ENCODE measurements at regions not wholly inside any gene's neighbourhood (a gene's known extent, or its start where the extent isn't known, plus 50 kb on each side); places are given as distances from the start of the nearest gene placed in this dataset.

DNA sequence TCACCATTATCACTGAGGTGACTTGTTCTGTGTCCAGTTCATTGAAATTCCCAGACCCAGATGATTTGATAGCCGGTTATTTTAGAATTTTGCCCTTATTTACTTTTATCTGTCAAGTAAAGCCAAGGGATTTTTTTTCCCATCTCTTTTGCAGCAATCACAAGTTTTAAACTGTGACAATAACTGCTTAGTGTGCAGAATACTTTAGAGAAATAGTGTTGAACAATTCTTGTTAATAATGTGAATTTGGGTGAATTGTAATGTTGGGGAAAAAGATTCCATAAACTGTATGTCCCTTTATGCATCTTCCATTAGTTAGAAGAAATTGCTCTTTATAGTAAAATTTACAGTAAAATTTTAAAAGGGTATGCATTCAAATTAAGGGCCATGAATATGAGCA, 79.5 kb downstream of the SLITRK6 start:
- no peaks in the 10 kb centered on the region for H3K36me3 ChIP-seq
- TF ChIP-seq, protein P1, sequence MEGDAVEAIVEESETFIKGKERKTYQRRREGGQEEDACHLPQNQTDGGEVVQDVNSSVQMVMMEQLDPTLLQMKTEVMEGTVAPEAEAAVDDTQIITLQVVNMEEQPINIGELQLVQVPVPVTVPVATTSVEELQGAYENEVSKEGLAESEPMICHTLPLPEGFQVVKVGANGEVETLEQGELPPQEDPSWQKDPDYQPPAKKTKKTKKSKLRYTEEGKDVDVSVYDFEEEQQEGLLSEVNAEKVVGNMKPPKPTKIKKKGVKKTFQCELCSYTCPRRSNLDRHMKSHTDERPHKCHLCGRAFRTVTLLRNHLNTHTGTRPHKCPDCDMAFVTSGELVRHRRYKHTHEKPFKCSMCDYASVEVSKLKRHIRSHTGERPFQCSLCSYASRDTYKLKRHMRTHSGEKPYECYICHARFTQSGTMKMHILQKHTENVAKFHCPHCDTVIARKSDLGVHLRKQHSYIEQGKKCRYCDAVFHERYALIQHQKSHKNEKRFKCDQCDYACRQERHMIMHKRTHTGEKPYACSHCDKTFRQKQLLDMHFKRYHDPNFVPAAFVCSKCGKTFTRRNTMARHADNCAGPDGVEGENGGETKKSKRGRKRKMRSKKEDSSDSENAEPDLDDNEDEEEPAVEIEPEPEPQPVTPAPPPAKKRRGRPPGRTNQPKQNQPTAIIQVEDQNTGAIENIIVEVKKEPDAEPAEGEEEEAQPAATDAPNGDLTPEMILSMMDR (IDR thresholded peaks at IDR 0.05), result no peak
- H3K27ac ChIP-seq, result no peak overlapping the region
- ATAC-seq (no peak), DNase-seq (no peak)
- 85 to 93% methylated on average over 1 of the region's 1 CpG for whole genome bisulfite sequencing, 2 donors
- intact Hi-C loops (cut with DNase I), result no loop called here
- no peaks in the 10 kb centered on the region for H3K4me1 ChIP-seq
- H3K27me3 ChIP-seq, result no peaks in the 10 kb centered on the region
- H3K9me3 ChIP-seq, result no peaks in the 10 kb centered on the region
- H3K4me3 ChIP-seq, result no peak overlapping the region

DNA sequence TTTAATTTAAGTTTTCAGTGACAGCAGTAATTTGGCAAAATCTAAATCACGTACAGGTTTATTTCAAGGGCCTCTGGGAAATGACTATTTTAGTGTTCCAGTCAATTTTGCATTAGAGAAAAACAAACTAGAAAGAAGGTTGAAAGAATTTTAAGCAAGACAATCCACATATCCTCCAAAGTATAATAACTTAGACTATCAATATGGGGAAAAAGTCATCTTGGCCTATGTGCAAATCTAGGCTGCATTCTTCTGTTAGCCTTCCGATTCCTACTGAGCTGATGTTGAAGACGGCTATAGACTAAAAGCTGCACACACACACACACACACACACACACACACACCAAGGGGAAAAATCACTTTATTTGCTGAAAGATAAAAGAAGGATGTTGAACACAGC, 81.3 kb downstream of the SLITRK6 start:
- DNase-seq (no peak), ATAC-seq (no peak)
- Histone ChIP-seq H3K4me1 (no peaks in the 10 kb centered on the region), H3K27ac (no peak overlapping the region), H3K36me3 (no peaks in the 10 kb centered on the region), H3K27me3 (no peaks in the 10 kb centered on the region), H3K4me3 (no peak overlapping the region), H3K9me3 (no peaks in the 10 kb centered on the region)
- WGBS, 2 donors, result 80 to 92% methylated on average over 3 of the region's 3 CpGs
- TF ChIP-seq, protein P1 (IDR thresholded peaks at IDR 0.05), result no peak
- intact Hi-C loops (cut with DNase I), result no loop called here

DNA sequence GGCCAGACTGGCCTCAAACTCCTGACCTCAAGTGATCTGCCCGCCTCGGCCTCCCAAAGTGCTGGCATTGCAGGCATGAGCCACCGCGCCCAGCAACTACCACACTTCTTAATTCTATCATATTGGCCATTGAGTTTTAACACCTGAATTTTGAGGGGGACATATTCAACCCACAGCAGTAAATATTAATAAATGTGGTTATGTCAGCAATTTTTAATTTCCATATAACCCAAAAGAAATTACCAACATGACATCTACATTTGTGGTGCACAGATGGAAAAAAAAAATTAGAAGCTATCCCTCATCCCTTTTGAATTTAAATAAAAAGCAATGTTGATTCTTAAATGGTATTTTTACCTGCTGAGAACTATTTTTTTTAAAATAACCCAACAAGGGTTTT, 88.7 kb downstream of the SLITRK6 start:
- no peak for DNase-seq
- intact Hi-C loops (cut with DNase I), result no loop called here
- 93 to 97% methylated on average over 4 of the region's 4 CpGs for WGBS, 2 donors
- Histone ChIP-seq H3K36me3 (no peaks in the 10 kb centered on the region), H3K4me3 (no peak overlapping the region), H3K4me1 (no peaks in the 10 kb centered on the region), H3K9me3 (peaks cover 0 to 6% (median 0%) of the 10 kb centered on the region in 11 donors), H3K27me3 (no peaks in the 10 kb centered on the region), H3K27ac (no peak overlapping the region)
- ATAC-seq, result no peak
- TF ChIP-seq, protein P1 (IDR thresholded peaks at IDR 0.05), result no peak

DNA sequence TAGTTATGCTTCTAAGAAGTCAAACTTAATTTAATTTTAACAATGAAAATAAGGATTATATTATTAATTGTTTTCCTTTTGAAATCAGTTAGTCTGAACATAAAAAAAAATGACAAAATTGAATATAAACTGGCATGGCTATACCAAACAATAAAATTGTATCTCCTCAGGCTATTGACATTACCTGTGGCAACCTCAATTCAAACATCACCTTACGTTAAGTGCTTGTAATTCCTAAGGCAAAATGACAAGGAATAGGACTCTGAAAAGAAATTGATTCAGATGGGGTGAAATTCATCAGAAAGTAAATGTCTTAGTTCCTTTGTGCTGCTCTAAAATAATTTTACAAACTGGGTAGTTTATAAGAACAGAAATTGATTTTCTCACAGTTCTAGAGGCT, 89.5 kb downstream of the SLITRK6 start:
- Histone ChIP-seq H3K4me1 (no peaks in the 10 kb centered on the region), H3K36me3 (no peaks in the 10 kb centered on the region), H3K9me3 (peaks cover 0 to 6% (median 0%) of the 10 kb centered on the region in 11 donors), H3K4me3 (no peak overlapping the region), H3K27ac (no peak overlapping the region), H3K27me3 (no peaks in the 10 kb centered on the region)
- ATAC-seq (no peak), DNase-seq (no peak)
- TF ChIP-seq, protein P1 (IDR thresholded peaks at IDR 0.05), result no peak
- WGBS, 2 donors, result 80 to 83% methylated on average over 1 of the region's 1 CpG
- intact Hi-C loops (cut with DNase I), result no loop called here

DNA sequence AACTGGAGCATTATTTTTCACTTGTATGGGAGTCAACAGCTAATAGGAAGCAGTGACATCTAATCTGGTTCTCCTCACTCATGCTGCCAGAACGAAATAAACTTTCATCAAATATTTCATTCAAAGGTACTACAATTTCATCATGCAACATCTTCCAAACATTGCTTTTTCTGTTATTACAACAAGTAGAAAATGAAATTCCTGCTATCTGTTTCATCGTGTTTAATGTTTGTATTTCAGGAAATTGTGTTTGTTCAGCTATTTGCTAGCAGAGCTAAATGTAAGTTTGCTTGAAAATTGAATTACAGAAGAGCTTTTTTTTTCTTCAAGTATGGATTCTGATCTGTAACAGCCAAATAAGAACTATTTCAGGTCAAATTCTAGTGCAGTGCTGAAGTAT, 90.1 kb downstream of the SLITRK6 start:
- Histone ChIP-seq H3K27ac (no peak overlapping the region), H3K27me3 (no peaks in the 10 kb centered on the region), H3K4me3 (no peak overlapping the region), H3K9me3 (peaks cover 0 to 6% (median 0%) of the 10 kb centered on the region in 11 donors), H3K4me1 (no peaks in the 10 kb centered on the region), H3K36me3 (no peaks in the 10 kb centered on the region)
- 44 to 56% methylated on average over 2 of the region's 2 CpGs for WGBS, 2 donors
- TF ChIP-seq, protein P1 (IDR thresholded peaks at IDR 0.05), result no peak
- DNase-seq (no peak), ATAC-seq (no peak)
- intact Hi-C loops (cut with DNase I), result no loop called here
